SK-N-SH (cell line): ENCODE measurements at regions not wholly inside any gene's neighbourhood (a gene's known extent, or its start where the extent isn't known, plus 50 kb on each side); places are given as distances from the start of the nearest gene placed in this dataset.

Experiments used
- CTCF ChIA-PET: fragments of 300-600, 350-600 bp; formaldehyde crosslinking; extraction: SDS; loops from one replicate; lab custom pipeline; 2021; lab: Yijun Ruan, JAX
- POLR2A ChIA-PET: fragments of 350-600 bp; sonication (Branson Sonifier 250); formaldehyde crosslinking; extraction: SDS; loops from one replicate; lab custom pipeline; 2020; ENCODE audit warnings: antibody characterized with exemption, inconsistent platforms; lab: Yijun Ruan, JAX
- DNase-seq: peaks from one replicate; pipeline ENCODE4 v3.0.0; 2012
- H2AFZ ChIP-seq: fragments of 200-600 bp; sonication (generic); 2 replicates; pipeline ENCODE4 v1.8.1; 2016; ENCODE audit warnings: antibody characterized with exemption, mild to moderate bottlenecking, low read depth
- H3F3A ChIP-seq: fragments of 200-600 bp; sonication (generic); replicated peaks from 2 replicates; pipeline ENCODE3; 2016; ENCODE audit warnings: antibody characterized with exemption, mild to moderate bottlenecking; ENCODE audit not compliant: insufficient read depth
- H3K27ac ChIP-seq, 2 experiments: fragments of 200-500 bp in 1 of 2; fragments of 200-600 bp in 1 of 2; sonication (Bioruptor generic) in 1 of 2; sonication (generic), shearing (Covaris generic) in 1 of 2; 2 replicates each; pipeline versions ENCODE4 v1.5.1 to v1.6.1; 2014 to 2016; ENCODE audit warnings: low read depth in 2 of 2, inconsistent platforms in 1 of 2, low read length in 1 of 2, mild to moderate bottlenecking in 1 of 2, mixed read lengths in 1 of 2
- H3K27me3 ChIP-seq: fragments of 200-600 bp; sonication (generic), shearing (Covaris generic); 2 replicates; pipeline ENCODE4 v1.6.1; 2016; ENCODE audit warnings: mixed run types; ENCODE audit not compliant: insufficient read depth
- H3K36me3 ChIP-seq, 2 experiments: fragments of 200-500 bp in 1 of 2; fragments of 200-600 bp in 1 of 2; sonication (Bioruptor generic) in 1 of 2; sonication (generic) in 1 of 2; replicated peaks in 1 of 2; 2 replicates each; pipeline versions ENCODE3 to v1.5.1; 2014 to 2016; ENCODE audit warnings: low read length in 1 of 2, mild to moderate bottlenecking in 1 of 2; ENCODE audit not compliant: insufficient read depth in 2 of 2, control insufficient read depth in 1 of 2
- H3K4me1 ChIP-seq, 2 experiments: fragments of 200-500 bp in 1 of 2; fragments of 200-600 bp in 1 of 2; sonication (Bioruptor generic) in 1 of 2; sonication (generic), shearing (Covaris generic) in 1 of 2; 2 replicates each; pipeline versions ENCODE4 v1.5.1 to v1.6.1; 2014 to 2016; ENCODE audit warnings: low read depth in 1 of 2, low read length in 1 of 2, mixed run types in 1 of 2; ENCODE audit not compliant: insufficient read depth in 2 of 2, control insufficient read depth in 1 of 2
- H3K4me2 ChIP-seq: fragments of 200-600 bp; sonication (generic), shearing (Covaris generic); 2 replicates; pipeline ENCODE4 v1.6.1; 2017; ENCODE audit warnings: mixed run types
- H3K4me3 ChIP-seq, 2 experiments: fragments of 200-500 bp in 1 of 2; fragments of 200-600 bp in 1 of 2; sonication (Bioruptor generic) in 1 of 2; sonication (generic), shearing (Covaris generic) in 1 of 2; 2 replicates each; pipeline versions ENCODE4 v1.5.1 to v1.8.1; 2014 to 2016; ENCODE audit warnings: low read depth in 2 of 2, inconsistent platforms in 1 of 2, low read length in 1 of 2, mild to moderate bottlenecking in 1 of 2, mixed read lengths in 1 of 2, moderate library complexity in 1 of 2
- H3K79me2 ChIP-seq: fragments of 200-600 bp; sonication (generic); 2 replicates; pipeline ENCODE4 v1.8.1; 2017; ENCODE audit warnings: mild to moderate bottlenecking; ENCODE audit not compliant: insufficient read depth
- H3K9ac ChIP-seq: fragments of 200-600 bp; sonication (generic); 2 replicates; pipeline ENCODE4 v1.6.1; 2017; ENCODE audit warnings: mixed run types
- H3K9me2 ChIP-seq: fragments of 200-600 bp; sonication (generic); 2 replicates; pipeline ENCODE4 v1.6.1; 2017; ENCODE audit warnings: mixed run types
- H3K9me3 ChIP-seq: fragments of 200-600 bp; sonication (generic); 2 replicates; pipeline ENCODE4 v1.6.1; 2017; ENCODE audit warnings: mixed run types, mild to moderate bottlenecking, moderate library complexity
- H4K20me1 ChIP-seq: fragments of 200-600 bp; sonication (generic); 2 replicates; pipeline ENCODE4 v1.6.1; 2017; ENCODE audit warnings: mild to moderate bottlenecking, mixed run types; ENCODE audit not compliant: insufficient read depth
- CHD2 ChIP-seq: fragments of 150-350 bp; IDR thresholded peaks from 2 replicates; pipeline ENCODE4 v1.6.1; 2018; ENCODE audit warnings: low read length; ENCODE audit not compliant: partially characterized antibody
- ELF1 ChIP-seq: IDR thresholded peaks from 2 replicates; pipeline ENCODE4 v1.4.0; 2012
- EZH2phosphoT487 ChIP-seq: fragments of 200-600 bp; sonication (generic); IDR thresholded peaks from 2 replicates; pipeline ENCODE4 v1.6.1; 2017; ENCODE audit warnings: low read depth, mixed run types, mild to moderate bottlenecking, antibody characterized with exemption, moderate library complexity, borderline replicate concordance
- FOSL2 ChIP-seq: IDR thresholded peaks from 2 replicates; pipeline ENCODE4 v1.4.0; 2012; ENCODE audit warnings: low read depth, mild to moderate bottlenecking, moderate library complexity, borderline replicate concordance
- GABPA ChIP-seq: IDR thresholded peaks from 2 replicates; pipeline ENCODE4 v1.4.0; 2012; ENCODE audit warnings: low read depth, mild to moderate bottlenecking
- MXI1 ChIP-seq: IDR thresholded peaks from 2 replicates; pipeline ENCODE4 v1.6.1; 2012; ENCODE audit warnings: mild to moderate bottlenecking, low read depth, low read length, improper control_type of control experiment
- NFIC ChIP-seq: IDR thresholded peaks from 2 replicates; pipeline ENCODE4 v1.4.0; 2012; ENCODE audit warnings: borderline replicate concordance
- NRF1 ChIP-seq: IDR thresholded peaks from 2 replicates; pipeline ENCODE4 v1.6.1; 2012; ENCODE audit warnings: low read depth, mild to moderate bottlenecking, low read length
- POLR2AphosphoS5 ChIP-seq: IDR thresholded peaks from 2 replicates; pipeline ENCODE4 v1.6.1; 2012; ENCODE audit warnings: low read depth, low read length
- RAD21 ChIP-seq: IDR thresholded peaks from 2 replicates; pipeline ENCODE4 v1.6.1; 2012; ENCODE audit warnings: mild to moderate bottlenecking, low read length
- REST ChIP-seq: IDR thresholded peaks from 2 replicates; pipeline ENCODE4 v1.6.1; 2012; ENCODE audit warnings: mild to moderate bottlenecking, low read depth, low read length, moderate library complexity
- RFX5 ChIP-seq: IDR thresholded peaks from 2 replicates; pipeline ENCODE4 v1.6.1; 2012; ENCODE audit warnings: mild to moderate bottlenecking, improper control_type of control experiment, low read length
- RXRA ChIP-seq: IDR thresholded peaks from 2 replicates; pipeline ENCODE4 v1.4.0; 2012; ENCODE audit warnings: low read depth, mild to moderate bottlenecking, borderline replicate concordance
- TAF1 ChIP-seq: IDR thresholded peaks from 2 replicates; pipeline ENCODE4 v1.6.1; 2012; ENCODE audit warnings: low read depth, mild to moderate bottlenecking, low read length, moderate library complexity, borderline replicate concordance
- TCF12 ChIP-seq: IDR thresholded peaks from 2 replicates; pipeline ENCODE4 v1.4.0; 2012
- TEAD4 ChIP-seq: IDR thresholded peaks from 2 replicates; pipeline ENCODE4 v1.4.0; 2012; ENCODE audit warnings: mild to moderate bottlenecking, borderline replicate concordance; ENCODE audit not compliant: insufficient read depth
- USF1 ChIP-seq: IDR thresholded peaks from 2 replicates; pipeline ENCODE4 v1.4.0; 2012; ENCODE audit warnings: low read depth, borderline replicate concordance
- USF2 ChIP-seq: fragments of 150-350 bp; IDR thresholded peaks from 2 replicates; pipeline ENCODE4 v1.6.1; 2017; ENCODE audit warnings: antibody characterized with exemption, low read length, low read depth, borderline replicate concordance
- YY1 ChIP-seq: IDR thresholded peaks from 2 replicates; pipeline ENCODE4 v1.4.0; 2012; ENCODE audit warnings: low read depth, mild to moderate bottlenecking
- WGBS: methylation state at CpG from one replicate; pipeline ENCODE4 v1.1.6; 2017; ENCODE audit warnings: low lambda C conversion rate; 5-methylcytosine and 5-hydroxymethylcytosine counted together

DNA sequence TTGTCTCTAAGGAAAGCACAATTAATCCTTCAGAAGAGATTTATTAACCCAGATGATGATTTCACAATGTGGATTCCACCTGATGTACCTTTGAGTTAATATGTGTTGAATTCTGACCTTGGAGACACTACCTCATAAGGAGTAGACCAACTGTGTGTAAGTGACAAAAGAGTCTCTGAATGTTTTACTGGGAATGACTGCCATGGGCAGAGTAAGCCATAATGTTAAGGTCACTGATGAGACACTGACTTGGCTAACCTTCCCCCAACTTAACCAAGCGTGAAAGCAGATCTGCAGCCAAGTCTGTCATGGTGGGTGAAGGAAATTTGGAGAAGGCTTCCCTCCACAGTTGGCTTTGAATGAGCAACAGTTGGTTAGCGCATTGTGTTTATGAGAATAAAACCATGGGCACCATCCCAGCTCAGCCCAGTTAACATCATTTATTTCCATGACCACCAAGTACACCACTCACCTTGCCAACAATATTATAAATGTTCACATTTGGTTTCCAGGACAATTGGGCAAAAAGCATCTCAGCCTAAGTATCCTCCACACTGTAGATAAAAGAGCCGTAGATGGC is 618.5 kb downstream of the KCNJ2 start:
- POLR2A ChIA-PET, result no interaction called here
- H3K4me3 ChIP-seq, result no peak overlapping the region
- 42% methylated on average over 3 of the region's 3 CpGs for WGBS

GRCh38 chr17:70791748-70792443 is 622.6 kb downstream of the KCNJ2 start:
- WGBS, result 77% methylated on average over 5 of the region's 5 CpGs
- H3K79me2 ChIP-seq, result no peaks in the 10 kb centered on the region
- no peak for DNase-seq
- ChIA-PET POLR2A (no interaction called here), CTCF (no interaction called here)
- no peaks in the 10 kb centered on the region for H3K27me3 ChIP-seq
- no peak overlapping the region for H2AFZ ChIP-seq
- no peaks in the 10 kb centered on the region for H3K9me2 ChIP-seq
- H3K4me1 ChIP-seq, result no peaks in the 10 kb centered on the region
- no peak overlapping the region for H3K4me2 ChIP-seq
- no peak overlapping the region for H3K4me3 ChIP-seq
- no peak overlapping the region for H3K27ac ChIP-seq
- no peaks in the 10 kb centered on the region for H3K9me3 ChIP-seq
- no peaks in the 10 kb centered on the region for H3F3A ChIP-seq
- TF ChIP-seq USF2, result no peak
- no peak for TF ChIP-seq RFX5
- no peak for TF ChIP-seq TEAD4
- no peak for TF ChIP-seq EZH2phosphoT487
- TF ChIP-seq GABPA, result no peak
- no peak for TF ChIP-seq RXRA
- TF ChIP-seq USF1, result no peak
- no peak for TF ChIP-seq POLR2AphosphoS5
- no peak for TF ChIP-seq MXI1
- TF ChIP-seq NFIC, result no peak
- no peak for TF ChIP-seq CHD2
- TF ChIP-seq RAD21, result no peak
- no peak for TF ChIP-seq FOSL2
- TF ChIP-seq REST, result no peak
- TF ChIP-seq YY1, result no peak
- H4K20me1 ChIP-seq, result no peaks in the 10 kb centered on the region
- H3K9ac ChIP-seq, result no peak overlapping the region
- no peaks in the 10 kb centered on the region for H3K36me3 ChIP-seq

More for the DNA sequence above, 618.5 kb downstream of the KCNJ2 start:
- Histone ChIP-seq H4K20me1 (no peaks in the 10 kb centered on the region), H3K4me1 (no peaks in the 10 kb centered on the region; a peak in 1 of 4 replicates), H3K9ac (no peak overlapping the region), H3K9me3 (no peaks in the 10 kb centered on the region), H2AFZ (no peak overlapping the region), H3K9me2 (no peaks in the 10 kb centered on the region), H3K4me2 (no peak overlapping the region), H3K36me3 (no peaks in the 10 kb centered on the region), H3K27ac (no peak overlapping the region), H3K79me2 (no peaks in the 10 kb centered on the region), H3K27me3 (no peaks in the 10 kb centered on the region), H3F3A (no peaks in the 10 kb centered on the region)
- CTCF ChIA-PET, result interaction anchor here (1.0 kb wide), 1 partner anchor 21 kb away, joined by 4 read pairs; no protein-coding TSS in a partner anchor
- TF ChIP-seq USF1 (no peak), TAF1 (no peak), ELF1 (no peak), RFX5 (no peak), NRF1 (no peak), TCF12 (no peak)
- DNase-seq, result no peak
